ENCODE measurements at regions not wholly inside any gene's neighbourhood (a gene's known extent, or its start where the extent isn't known, plus 50 kb on each side); places are given as distances from the start of the nearest gene placed in this dataset.

DNA sequence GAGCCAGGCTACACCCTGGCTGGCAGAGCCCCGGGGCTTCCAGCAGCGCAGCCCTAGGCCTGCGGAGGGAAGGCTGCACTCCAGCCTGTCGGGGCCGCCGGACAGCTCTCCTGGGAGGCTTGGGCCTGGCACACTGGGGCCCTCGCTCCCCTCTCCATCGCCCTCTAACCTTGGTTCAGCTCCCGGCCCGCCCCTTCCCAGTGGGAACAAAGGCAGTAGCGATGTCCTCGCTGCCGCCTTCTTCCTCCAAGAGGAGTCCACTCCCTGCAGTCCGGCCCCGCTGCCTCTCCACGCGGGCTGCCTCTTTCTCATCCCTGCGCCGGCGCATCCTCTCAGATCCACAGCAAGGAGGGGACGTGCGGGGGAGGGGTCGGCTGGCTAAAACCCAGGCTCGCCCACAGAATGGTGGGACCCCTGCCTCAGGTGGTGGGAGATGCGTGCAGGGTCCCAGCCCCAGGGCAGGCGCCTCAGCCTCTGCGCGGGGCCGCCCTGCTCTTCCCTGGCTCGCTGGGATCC, 138.1 kb downstream of the TWIST2 start:
- DNase-seq (ENCODE audit: extremely low read depth, low read depth): no peak
- TF ChIP-seq CTCF (IDR thresholded peaks at IDR 0.05; ENCODE audit: low read depth, low read length): no peak

- no peak for DNase-seq (ENCODE audit: extremely low read depth, low read depth)
- TF ChIP-seq CTCF (IDR thresholded peaks at IDR 0.05; ENCODE audit: low read depth, low read length): no peak
Observed at GRCh38 chr2:238986491-238987351, 138.8 kb downstream of the TWIST2 start.

GRCh38 chr2:238987352-238987981, 139.6 kb downstream of the TWIST2 start:
- peak; percentile 10 for DNase-seq (ENCODE audit: extremely low read depth, low read depth)
- TF ChIP-seq CTCF (IDR thresholded peaks at IDR 0.05; ENCODE audit: low read depth, low read length): no peak

GRCh38 chr2:238988105-238988504, 140.2 kb downstream of the TWIST2 start:
- no peak for TF ChIP-seq CTCF (IDR thresholded peaks at IDR 0.05; ENCODE audit: low read depth, low read length)
- DNase-seq (ENCODE audit: extremely low read depth, low read depth): no peak

DNA sequence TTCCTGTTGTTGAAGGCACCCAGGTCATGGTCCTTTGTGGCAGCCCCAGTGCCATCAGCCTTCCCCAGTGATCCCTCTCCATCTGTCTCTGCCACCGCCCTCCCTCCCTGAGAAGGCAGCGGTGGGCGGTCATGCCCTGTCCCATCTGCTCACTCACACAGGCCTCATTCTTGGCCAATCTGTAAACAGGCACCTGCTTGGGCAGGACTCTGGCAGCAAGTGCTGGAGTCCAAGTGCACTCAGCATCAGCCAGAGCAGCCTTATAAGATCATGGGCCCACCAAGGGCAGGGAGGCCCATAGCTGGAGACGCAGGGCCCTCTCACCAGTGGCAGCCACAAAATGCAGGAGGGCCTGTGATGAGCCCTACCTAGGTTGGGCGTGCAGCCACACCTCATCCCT, 140.9 kb downstream of the TWIST2 start:
- DNase-seq (ENCODE audit: extremely low read depth, low read depth): no peak
- TF ChIP-seq CTCF (IDR thresholded peaks at IDR 0.05; ENCODE audit: low read depth, low read length): no peak

DNA sequence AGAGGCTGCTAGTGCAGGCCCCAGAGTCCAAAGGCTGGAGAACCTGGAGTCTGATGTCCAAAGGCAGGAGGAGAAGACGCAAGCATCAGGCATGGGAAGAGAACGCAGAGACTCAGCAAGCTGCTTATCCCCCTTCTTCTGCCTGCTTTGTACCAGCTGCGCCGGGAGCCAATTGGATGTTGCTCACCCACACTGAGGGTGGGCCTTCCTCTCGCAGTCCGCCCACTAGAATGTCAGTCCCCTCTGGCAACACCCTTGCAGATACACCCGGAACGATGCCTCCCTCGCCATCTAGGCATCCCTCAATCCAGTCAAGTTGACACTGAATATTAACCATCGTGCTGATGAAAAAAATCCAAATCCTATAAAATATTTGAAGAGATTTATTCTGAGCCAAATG, 141.6 kb downstream of the TWIST2 start:
- no peak for TF ChIP-seq CTCF (IDR thresholded peaks at IDR 0.05; ENCODE audit: low read depth, low read length)
- no peak for DNase-seq (ENCODE audit: extremely low read depth, low read depth)

- no peak for DNase-seq (ENCODE audit: extremely low read depth, low read depth)
- TF ChIP-seq CTCF (IDR thresholded peaks at IDR 0.05; ENCODE audit: low read depth, low read length): no peak
Observed at GRCh38 chr2:238994432-238994831, 146.5 kb downstream of the TWIST2 start.

Measured in AG09319 (cell line).